Liver (tissue), 8 donors: ENCODE measurements at regions not wholly inside any gene's neighbourhood (a gene's known extent, or its start where the extent isn't known, plus 50 kb on each side); places are given as distances from the start of the nearest gene placed in this dataset.

ENCODE experiments used
- DNase-seq: peaks from one replicate; pipeline ENCODE4 v3.0.0-alpha.2; 2017; ENCODE audit warnings: low spot score
- H3K27ac ChIP-seq, 2 donors: one replicate each; pipeline ENCODE4 v1.7.0; 2013; ENCODE audit warnings: inconsistent platforms in 2 of 2, low read length in 2 of 2, control low read depth in 1 of 2, low read depth in 1 of 2, mild to moderate bottlenecking in 1 of 2
- H3K27me3 ChIP-seq, 4 donors: one replicate each; pipeline versions ENCODE4 v1.6.1 to v1.7.0; 2013; ENCODE audit warnings: low read length in 3 of 4, inconsistent platforms in 1 of 4, mild to moderate bottlenecking in 1 of 4, moderate library complexity in 1 of 4; ENCODE audit not compliant: control insufficient read depth in 4 of 4, insufficient read depth in 4 of 4
- H3K36me3 ChIP-seq, 4 donors: one replicate each; pipeline versions ENCODE4 v1.6.1 to v1.7.0; 2013; ENCODE audit warnings: low read length in 3 of 4, mild to moderate bottlenecking in 3 of 4, low read depth in 1 of 4, moderate library complexity in 1 of 4; ENCODE audit not compliant: control insufficient read depth in 4 of 4, insufficient read depth in 3 of 4
- H3K4me1 ChIP-seq, 4 donors: one replicate each; pipeline versions ENCODE4 v1.6.1 to v1.7.0; 2013; ENCODE audit warnings: low read length in 3 of 4, mild to moderate bottlenecking in 3 of 4, moderate library complexity in 1 of 4; ENCODE audit not compliant: control insufficient read depth in 4 of 4, insufficient read depth in 4 of 4
- H3K4me3 ChIP-seq, 3 donors: one replicate each; pipeline versions ENCODE4 v1.6.1 to v1.7.0; 2013; ENCODE audit warnings: low read length in 3 of 3, control low read depth in 1 of 3, low read depth in 1 of 3, mild to moderate bottlenecking in 1 of 3
- H3K9ac ChIP-seq, 2 donors: one replicate each; pipeline ENCODE4 v1.7.0; 2013; ENCODE audit warnings: low read length in 2 of 2, mild to moderate bottlenecking in 2 of 2, moderate library complexity in 2 of 2, control low read depth in 1 of 2, low read depth in 1 of 2
- H3K9me3 ChIP-seq, 4 donors: one replicate each; pipeline versions ENCODE4 v1.6.1 to v1.7.0; 2013; ENCODE audit warnings: low read length in 3 of 4; ENCODE audit not compliant: control insufficient read depth in 4 of 4
- ATF3 ChIP-seq: IDR thresholded peaks from 2 replicates; pipeline ENCODE4 v1.6.1; 2016; ENCODE audit warnings: antibody characterized with exemption
- CTCF ChIP-seq: fragments of 150-350 bp; IDR thresholded peaks from 2 replicates; pipeline ENCODE4 v1.5.1; 2017; ENCODE audit warnings: improper control_type of control experiment, low read depth, low read length; ENCODE audit not compliant: missing input control
- EGR1 ChIP-seq, 2 donors: IDR thresholded peaks; 2 replicates each; pipeline ENCODE4 v1.6.1; 2016 to 2018; ENCODE audit warnings: antibody characterized with exemption in 2 of 2, low read depth in 2 of 2
- FOXA1 ChIP-seq: IDR thresholded peaks from 2 replicates; pipeline ENCODE4 v1.6.1; 2016; ENCODE audit warnings: antibody characterized with exemption
- FOXA2 ChIP-seq: IDR thresholded peaks from 2 replicates; pipeline ENCODE4 v1.6.1; 2016; ENCODE audit warnings: antibody characterized with exemption
- GABPA ChIP-seq, 2 donors: IDR thresholded peaks in 1 of 2; conservative IDR thresholded peaks in 1 of 2; 2 replicates each; pipeline ENCODE4 v1.6.1; 2016; ENCODE audit warnings: antibody characterized with exemption in 2 of 2, mild to moderate bottlenecking in 1 of 2, moderate library complexity in 1 of 2
- HNF4A ChIP-seq, 2 donors: conservative IDR thresholded peaks; 2 replicates each; pipeline ENCODE4 v1.6.1; 2016; ENCODE audit warnings: antibody characterized with exemption in 2 of 2, mild to moderate bottlenecking in 2 of 2
- HNF4G ChIP-seq: IDR thresholded peaks from 2 replicates; pipeline ENCODE4 v1.6.1; 2016; ENCODE audit warnings: antibody characterized with exemption
- MAX ChIP-seq: IDR thresholded peaks from 2 replicates; pipeline ENCODE4 v1.6.1; 2016; ENCODE audit warnings: antibody characterized with exemption
- NR2F2 ChIP-seq: IDR thresholded peaks from 2 replicates; pipeline ENCODE4 v1.6.1; 2016; ENCODE audit warnings: antibody characterized with exemption
- RAD21 ChIP-seq, 2 donors: IDR thresholded peaks; 2 replicates each; pipeline ENCODE4 v1.6.1; 2016; ENCODE audit warnings: antibody characterized with exemption in 2 of 2, mild to moderate bottlenecking in 2 of 2
- REST ChIP-seq: IDR thresholded peaks from 2 replicates; pipeline ENCODE4 v1.6.1; 2016; ENCODE audit warnings: antibody characterized with exemption, mild to moderate bottlenecking
- RXRA ChIP-seq, 2 donors: IDR thresholded peaks; 2 replicates each; pipeline ENCODE4 v1.6.1; 2017 to 2018; ENCODE audit warnings: antibody characterized with exemption in 2 of 2, mild to moderate bottlenecking in 1 of 2
- SP1 ChIP-seq: IDR thresholded peaks from 2 replicates; pipeline ENCODE4 v1.6.1; 2018; ENCODE audit warnings: antibody characterized with exemption, mild to moderate bottlenecking
- TAF1 ChIP-seq: conservative IDR thresholded peaks from 2 replicates; pipeline ENCODE4 v1.6.1; 2016; ENCODE audit warnings: antibody characterized with exemption, mild to moderate bottlenecking
- YY1 ChIP-seq: IDR thresholded peaks from 2 replicates; pipeline ENCODE4 v1.6.1; 2016; ENCODE audit warnings: antibody characterized with exemption, mild to moderate bottlenecking
- ZBTB33 ChIP-seq: IDR thresholded peaks from 2 replicates; pipeline ENCODE4 v1.6.1; 2016; ENCODE audit warnings: antibody characterized with exemption
- WGBS: extraction: QIAGEN DNeasy Blood & Tissue Kit; methylation state at CpG from one replicate; pipeline ENCODE4 v1.1.7; 2013; 5-methylcytosine and 5-hydroxymethylcytosine counted together
- donor health status: healthy.
- donor health status: healthy.
- donor health status: healthy.
- donor health status: healthy.
- donor health status: healthy.

- 49% methylated on average over 7 of the region's 7 CpGs for WGBS
- peak; percentile 38 for DNase-seq
Observed at GRCh38 chr5:113663879-113664541, 150.5 kb downstream of the YTHDC2 start.

GRCh38 chr5:113673041-113673440 is 159.5 kb downstream of the YTHDC2 start:
- peaks cover 1 to 9% (median 2%) of the 10 kb centered on the region in 4 donors for H3K9me3 ChIP-seq
- no peak for DNase-seq
- WGBS: 49% methylated on average over 3 of the region's 3 CpGs
- no peak overlapping the region for H3K4me3 ChIP-seq
- H3K9ac ChIP-seq: no peak overlapping the region
- no peaks in the 10 kb centered on the region for H3K36me3 ChIP-seq
- no peaks in the 10 kb centered on the region for H3K27me3 ChIP-seq
- H3K27ac ChIP-seq: no peak overlapping the region
- H3K4me1 ChIP-seq: no peaks in the 10 kb centered on the region
- TF ChIP-seq ATF3 (no peak), REST (no peak), RXRA (IDR thresholded peaks at IDR 0.05) (no peak), FOXA2 (no peak), HNF4G (no peak), YY1 (no peak), FOXA1 (no peak), GABPA (IDR thresholded peaks at IDR 0.05 in 1 of 2, conservative IDR thresholded peaks at IDR 0.05 in 1 of 2) (no peak), NR2F2 (no peak), EGR1 (IDR thresholded peaks at IDR 0.05; ENCODE audit: low read depth in 2 of 2) (no peak), SP1 (no peak), TAF1 (no peak), RAD21 (IDR thresholded peaks at IDR 0.05) (no peak), MAX (no peak), HNF4A (conservative IDR thresholded peaks at IDR 0.05) (no peak)

More at GRCh38 chr5:113663879-113664541, 150.5 kb downstream of the YTHDC2 start:
- Histone ChIP-seq H3K27ac (no peak overlapping the region), H3K9me3 (peaks cover 0 to under 1% (median 0%) of the 10 kb centered on the region in 4 donors), H3K4me1 (no peaks in the 10 kb centered on the region), H3K9ac (no peak overlapping the region), H3K36me3 (no peaks in the 10 kb centered on the region), H3K27me3 (no peaks in the 10 kb centered on the region), H3K4me3 (no peak overlapping the region)
- no peak for TF ChIP-seq HNF4G
- peak; percentile 9 for TF ChIP-seq CTCF
- no peak for TF ChIP-seq ZBTB33
- no peak for TF ChIP-seq YY1
- TF ChIP-seq RAD21 (IDR thresholded peaks at IDR 0.05): peak in 1 of 2 donors; percentile 74
